ENCODE measurements at regions not wholly inside any gene's neighbourhood (a gene's known extent, or its start where the extent isn't known, plus 50 kb on each side); places are given as distances from the start of the nearest gene placed in this dataset.

DNA sequence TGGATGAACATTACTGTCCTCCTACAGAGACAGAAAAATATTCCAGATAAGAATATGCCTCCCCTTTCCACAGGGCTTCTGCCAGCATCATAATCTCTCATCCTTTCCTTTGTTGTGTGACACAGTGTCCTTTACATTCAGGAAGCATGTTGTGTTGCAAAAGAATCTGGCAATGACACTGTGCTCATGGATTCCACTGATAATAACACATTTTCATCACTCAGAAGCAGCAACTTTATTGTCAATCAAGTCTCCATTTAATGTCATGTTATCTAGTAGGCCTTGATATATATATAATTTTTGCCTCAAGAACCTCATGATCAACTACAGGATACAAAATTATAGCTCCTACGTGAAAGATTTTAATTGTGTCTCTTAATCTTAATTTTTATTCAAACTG, 833.9 kb downstream of the FSTL5 start:
- DNase-seq (ENCODE audit: low spot score), result no peak

DNA sequence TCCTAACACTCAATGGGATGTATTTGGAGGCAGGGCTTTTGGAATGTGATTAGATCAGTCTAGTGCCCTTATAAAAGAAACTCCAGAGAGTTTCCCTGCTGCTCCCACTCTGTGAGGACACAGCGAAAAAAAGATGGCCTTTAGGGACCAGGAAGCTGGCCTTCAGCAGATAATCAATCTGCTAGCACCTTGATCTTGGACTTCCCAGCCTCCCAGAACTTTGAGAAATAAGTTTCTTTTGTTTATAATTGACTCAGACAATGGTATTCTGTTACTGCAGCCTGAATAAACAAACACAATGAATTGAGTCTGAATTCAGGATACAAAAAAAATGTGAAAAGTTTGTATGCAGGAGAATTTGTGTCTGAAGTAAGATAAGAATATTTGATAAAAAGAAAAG, 842.1 kb downstream of the FSTL5 start:
- ChIA-PET POLR2A (ENCODE audit: low non-redundant PET) (no interaction called here), CTCF (no interaction called here)
- no peak for DNase-seq (ENCODE audit: low spot score)
- TF ChIP-seq, protein P1, sequence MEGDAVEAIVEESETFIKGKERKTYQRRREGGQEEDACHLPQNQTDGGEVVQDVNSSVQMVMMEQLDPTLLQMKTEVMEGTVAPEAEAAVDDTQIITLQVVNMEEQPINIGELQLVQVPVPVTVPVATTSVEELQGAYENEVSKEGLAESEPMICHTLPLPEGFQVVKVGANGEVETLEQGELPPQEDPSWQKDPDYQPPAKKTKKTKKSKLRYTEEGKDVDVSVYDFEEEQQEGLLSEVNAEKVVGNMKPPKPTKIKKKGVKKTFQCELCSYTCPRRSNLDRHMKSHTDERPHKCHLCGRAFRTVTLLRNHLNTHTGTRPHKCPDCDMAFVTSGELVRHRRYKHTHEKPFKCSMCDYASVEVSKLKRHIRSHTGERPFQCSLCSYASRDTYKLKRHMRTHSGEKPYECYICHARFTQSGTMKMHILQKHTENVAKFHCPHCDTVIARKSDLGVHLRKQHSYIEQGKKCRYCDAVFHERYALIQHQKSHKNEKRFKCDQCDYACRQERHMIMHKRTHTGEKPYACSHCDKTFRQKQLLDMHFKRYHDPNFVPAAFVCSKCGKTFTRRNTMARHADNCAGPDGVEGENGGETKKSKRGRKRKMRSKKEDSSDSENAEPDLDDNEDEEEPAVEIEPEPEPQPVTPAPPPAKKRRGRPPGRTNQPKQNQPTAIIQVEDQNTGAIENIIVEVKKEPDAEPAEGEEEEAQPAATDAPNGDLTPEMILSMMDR (conservative IDR thresholded peaks at IDR 0.05; ENCODE audit: low read depth), result no peak
- H3K27ac ChIP-seq, result no peak overlapping the region

More for the DNA sequence above, 833.9 kb downstream of the FSTL5 start:
- TF ChIP-seq, protein P1 (conservative IDR thresholded peaks at IDR 0.05; ENCODE audit: low read depth), result no peak
- ChIA-PET CTCF (interaction anchor here (0.7 kb wide), 1 partner anchor 20 kb away, joined by 3 read pairs; no protein-coding TSS in a partner anchor), POLR2A (ENCODE audit: low non-redundant PET) (no interaction called here)
- H3K27ac ChIP-seq, result no peak overlapping the region

- no peak overlapping the region for H3K27ac ChIP-seq
- ChIA-PET POLR2A (ENCODE audit: low non-redundant PET) (no interaction called here), CTCF (no interaction called here)
- TF ChIP-seq, protein P1 (conservative IDR thresholded peaks at IDR 0.05; ENCODE audit: low read depth), result 0 out of 2 replicates have a peak, but pooled peaks have one; percentile 13
- DNase-seq (ENCODE audit: low spot score), result no peak
These were observed 843.4 kb downstream of the FSTL5 start for GRCh38 chr4:161320377-161320776.

DNA sequence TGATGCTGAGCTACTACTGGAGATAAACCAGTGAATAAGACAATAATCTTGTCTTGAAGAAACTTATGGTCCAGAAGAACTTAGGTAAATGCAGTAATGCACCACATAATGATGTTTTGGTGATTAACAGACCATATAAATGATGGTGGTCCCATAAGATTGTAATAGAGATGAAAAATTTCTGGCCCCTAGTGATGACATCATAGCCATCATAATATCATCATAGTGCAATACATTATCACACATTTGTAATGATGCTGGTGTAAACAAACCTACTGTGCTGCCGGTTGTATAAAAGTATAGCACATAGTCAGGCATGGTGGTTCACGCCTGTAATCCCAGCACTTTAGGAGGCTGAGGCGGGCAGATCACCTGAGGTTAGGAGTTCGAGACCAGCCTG, 846.8 kb downstream of the FSTL5 start:
- DNase-seq (ENCODE audit: low spot score), result no peak
- POLR2A ChIA-PET (ENCODE audit: low non-redundant PET), result no interaction called here

GRCh38 chr4:161314371-161314770, 849.4 kb downstream of the FSTL5 start:
- POLR2A ChIA-PET (ENCODE audit: low non-redundant PET), result no interaction called here
- CTCF ChIA-PET, result no interaction called here
- TF ChIP-seq, protein P1 (conservative IDR thresholded peaks at IDR 0.05; ENCODE audit: low read depth), result no peak
- DNase-seq (ENCODE audit: low spot score), result no peak
- H3K27ac ChIP-seq, result no peak overlapping the region

More for the DNA sequence above, 846.8 kb downstream of the FSTL5 start:
- TF ChIP-seq, protein P1 (conservative IDR thresholded peaks at IDR 0.05; ENCODE audit: low read depth), result no peak
- no peak overlapping the region for H3K27ac ChIP-seq
- CTCF ChIA-PET, result no interaction called here

- CTCF ChIA-PET, result no interaction called here
- TF ChIP-seq, protein P1 (conservative IDR thresholded peaks at IDR 0.05; ENCODE audit: low read depth), result no peak
- POLR2A ChIA-PET (ENCODE audit: low non-redundant PET), result no interaction called here
- H3K27ac ChIP-seq, result no peak overlapping the region
- no peak for DNase-seq (ENCODE audit: low spot score)
These were observed 860.2 kb downstream of the FSTL5 start for GRCh38 chr4:161303551-161303950.

DNA sequence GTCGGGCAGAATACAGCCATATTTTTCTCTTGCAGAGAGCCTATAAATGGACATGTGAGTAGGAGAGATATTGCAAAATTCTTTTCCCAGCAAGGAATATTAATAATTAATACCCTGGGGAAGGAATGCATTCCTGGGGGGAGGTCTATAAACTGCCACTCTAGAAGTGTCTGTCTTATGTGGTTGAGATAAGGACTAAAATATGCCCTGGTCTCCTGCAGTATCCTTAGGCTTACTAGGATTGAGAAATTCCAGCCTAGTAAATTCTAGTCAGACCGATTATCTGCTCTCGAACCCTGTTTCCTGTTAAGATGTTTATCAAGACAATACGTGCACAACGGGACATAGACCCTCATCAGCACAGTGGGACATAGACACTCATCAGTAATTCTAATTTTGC, 872.6 kb downstream of the FSTL5 start:
- TF ChIP-seq, protein P1 (conservative IDR thresholded peaks at IDR 0.05; ENCODE audit: low read depth), result no peak

More for the DNA sequence above, 872.6 kb downstream of the FSTL5 start:
- ChIA-PET POLR2A (ENCODE audit: low non-redundant PET) (no interaction called here), CTCF (no interaction called here)
- no peak overlapping the region for H3K27ac ChIP-seq
- no peak for DNase-seq (ENCODE audit: low spot score)
